ENCODE measurements at regions not wholly inside any gene's neighbourhood (a gene's known extent, or its start where the extent isn't known, plus 50 kb on each side); places are given as distances from the start of the nearest gene placed in this dataset.

DNA sequence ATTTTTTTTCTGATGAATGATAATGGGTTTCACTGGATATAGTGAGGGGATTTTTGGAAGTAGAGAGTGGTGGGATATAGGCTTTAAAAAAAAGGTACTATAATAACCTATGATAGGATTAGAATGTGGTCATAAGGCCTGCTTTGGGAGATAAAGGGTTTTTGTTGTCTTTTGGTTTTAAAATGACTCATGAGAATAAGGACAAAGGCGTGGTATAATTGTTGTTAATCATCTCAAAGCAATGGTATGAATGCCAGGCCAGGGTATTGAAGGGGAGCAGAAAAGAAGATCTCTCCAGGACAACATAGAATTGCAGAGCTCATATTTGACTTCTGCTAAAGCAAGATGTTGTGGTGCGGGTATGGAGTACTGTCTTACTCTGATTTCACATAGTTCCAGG, 579.4 kb downstream of the JRKL start:
- TF ChIP-seq, protein P1, sequence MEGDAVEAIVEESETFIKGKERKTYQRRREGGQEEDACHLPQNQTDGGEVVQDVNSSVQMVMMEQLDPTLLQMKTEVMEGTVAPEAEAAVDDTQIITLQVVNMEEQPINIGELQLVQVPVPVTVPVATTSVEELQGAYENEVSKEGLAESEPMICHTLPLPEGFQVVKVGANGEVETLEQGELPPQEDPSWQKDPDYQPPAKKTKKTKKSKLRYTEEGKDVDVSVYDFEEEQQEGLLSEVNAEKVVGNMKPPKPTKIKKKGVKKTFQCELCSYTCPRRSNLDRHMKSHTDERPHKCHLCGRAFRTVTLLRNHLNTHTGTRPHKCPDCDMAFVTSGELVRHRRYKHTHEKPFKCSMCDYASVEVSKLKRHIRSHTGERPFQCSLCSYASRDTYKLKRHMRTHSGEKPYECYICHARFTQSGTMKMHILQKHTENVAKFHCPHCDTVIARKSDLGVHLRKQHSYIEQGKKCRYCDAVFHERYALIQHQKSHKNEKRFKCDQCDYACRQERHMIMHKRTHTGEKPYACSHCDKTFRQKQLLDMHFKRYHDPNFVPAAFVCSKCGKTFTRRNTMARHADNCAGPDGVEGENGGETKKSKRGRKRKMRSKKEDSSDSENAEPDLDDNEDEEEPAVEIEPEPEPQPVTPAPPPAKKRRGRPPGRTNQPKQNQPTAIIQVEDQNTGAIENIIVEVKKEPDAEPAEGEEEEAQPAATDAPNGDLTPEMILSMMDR (IDR thresholded peaks at IDR 0.05; ENCODE audit: low read depth, low read length, poor library complexity, severe bottlenecking), result no peak
- TF ChIP-seq EZH2phosphoT487 (IDR thresholded peaks at IDR 0.05; ENCODE audit: borderline replicate concordance, low read length), result no peak
